ENCODE measurements at regions not wholly inside any gene's neighbourhood (a gene's known extent, or its start where the extent isn't known, plus 50 kb on each side); places are given as distances from the start of the nearest gene placed in this dataset.

GRCh38 chr6:971981-972640, 279.2 kb upstream of the EXOC2 start:
- no peak overlapping the region for H3K27ac Mint-ChIP-seq
- TF ChIP-seq, protein P1, sequence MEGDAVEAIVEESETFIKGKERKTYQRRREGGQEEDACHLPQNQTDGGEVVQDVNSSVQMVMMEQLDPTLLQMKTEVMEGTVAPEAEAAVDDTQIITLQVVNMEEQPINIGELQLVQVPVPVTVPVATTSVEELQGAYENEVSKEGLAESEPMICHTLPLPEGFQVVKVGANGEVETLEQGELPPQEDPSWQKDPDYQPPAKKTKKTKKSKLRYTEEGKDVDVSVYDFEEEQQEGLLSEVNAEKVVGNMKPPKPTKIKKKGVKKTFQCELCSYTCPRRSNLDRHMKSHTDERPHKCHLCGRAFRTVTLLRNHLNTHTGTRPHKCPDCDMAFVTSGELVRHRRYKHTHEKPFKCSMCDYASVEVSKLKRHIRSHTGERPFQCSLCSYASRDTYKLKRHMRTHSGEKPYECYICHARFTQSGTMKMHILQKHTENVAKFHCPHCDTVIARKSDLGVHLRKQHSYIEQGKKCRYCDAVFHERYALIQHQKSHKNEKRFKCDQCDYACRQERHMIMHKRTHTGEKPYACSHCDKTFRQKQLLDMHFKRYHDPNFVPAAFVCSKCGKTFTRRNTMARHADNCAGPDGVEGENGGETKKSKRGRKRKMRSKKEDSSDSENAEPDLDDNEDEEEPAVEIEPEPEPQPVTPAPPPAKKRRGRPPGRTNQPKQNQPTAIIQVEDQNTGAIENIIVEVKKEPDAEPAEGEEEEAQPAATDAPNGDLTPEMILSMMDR (IDR thresholded peaks at IDR 0.05; ENCODE audit: unreplicated experiment in 3 of 3): no peak
- H3K4me3 Mint-ChIP-seq: no peak overlapping the region
- H3K27me3 Mint-ChIP-seq (ENCODE audit: low read depth): peaks cover 7% of the 10 kb centered on the region
- H3K9me3 Mint-ChIP-seq: peaks cover 24% of the 10 kb centered on the region
- peaks cover 16% of the 10 kb centered on the region for H3K4me1 Mint-ChIP-seq
- H3K36me3 Mint-ChIP-seq (ENCODE audit: low read depth): no peaks in the 10 kb centered on the region

DNA sequence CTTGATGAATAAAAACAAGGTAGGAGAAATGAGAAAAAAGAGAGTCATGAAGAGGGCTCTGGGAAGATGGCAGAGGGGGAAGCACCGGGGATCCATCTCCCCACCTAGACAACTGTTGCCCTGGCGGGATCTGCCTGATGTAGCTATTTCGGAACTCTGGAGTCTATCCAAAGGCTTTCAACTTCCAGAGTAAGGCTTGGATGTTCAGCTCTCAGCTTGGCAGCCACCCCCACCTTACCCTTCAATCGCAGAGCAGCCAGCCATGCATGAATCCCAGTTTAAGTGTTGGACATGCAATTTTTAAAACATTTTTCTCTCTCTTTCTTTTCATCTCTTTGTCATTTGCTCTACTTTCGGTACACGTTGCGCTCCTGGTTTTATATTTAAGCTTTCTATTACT, 275.9 kb upstream of the EXOC2 start:
- Mint-ChIP-seq H3K36me3 (ENCODE audit: low read depth) (no peaks in the 10 kb centered on the region), H3K27me3 (ENCODE audit: low read depth) (peaks cover 17% of the 10 kb centered on the region), H3K4me3 (no peak overlapping the region)

DNA sequence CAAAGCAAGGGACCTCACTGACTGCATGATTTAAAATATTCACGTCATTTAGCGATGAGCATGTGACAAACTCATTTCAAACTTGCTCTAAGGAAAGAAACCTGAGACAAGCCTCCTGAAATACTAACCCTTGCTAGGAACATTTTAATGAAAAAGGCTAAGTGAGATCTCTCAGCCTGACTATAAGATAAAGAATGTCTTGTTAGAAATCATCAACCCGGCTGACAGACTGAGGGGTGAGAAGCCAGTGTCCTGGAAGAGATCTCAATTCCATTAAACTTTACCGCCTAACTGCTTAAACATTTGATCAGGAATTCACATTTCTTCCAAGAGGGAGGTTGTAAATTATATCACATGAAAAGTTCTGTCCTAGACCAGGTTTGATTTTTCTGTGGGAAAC, 274.8 kb upstream of the EXOC2 start:
- H3K4me3 Mint-ChIP-seq: no peak overlapping the region
- peak overlapping the region; percentile 45 to 81 (median 57) for H3K27ac Mint-ChIP-seq
- no peaks in the 10 kb centered on the region for H3K36me3 Mint-ChIP-seq (ENCODE audit: low read depth)
- peaks cover 17% of the 10 kb centered on the region for H3K27me3 Mint-ChIP-seq (ENCODE audit: low read depth)
- TF ChIP-seq, protein P1 (IDR thresholded peaks at IDR 0.05; ENCODE audit: unreplicated experiment in 3 of 3): no peak
- no peaks in the 10 kb centered on the region for H3K9me3 Mint-ChIP-seq
- H3K4me1 Mint-ChIP-seq: peaks cover 24% of the 10 kb centered on the region

More for the DNA sequence above, 275.9 kb upstream of the EXOC2 start:
- Mint-ChIP-seq H3K4me1 (peaks cover 24% of the 10 kb centered on the region), H3K9me3 (no peaks in the 10 kb centered on the region), H3K27ac (peak overlapping the region; percentile 37 to 57 (median 45))
- TF ChIP-seq, protein P1 (IDR thresholded peaks at IDR 0.05; ENCODE audit: unreplicated experiment in 3 of 3): no peak

- no peak overlapping the region for H3K4me3 Mint-ChIP-seq
- H3K27me3 Mint-ChIP-seq (ENCODE audit: low read depth): peaks cover 17% of the 10 kb centered on the region
- peak overlapping the region in 2 of 3 experiments; percentile 38 to 79 for H3K27ac Mint-ChIP-seq
- TF ChIP-seq, protein P1 (IDR thresholded peaks at IDR 0.05; ENCODE audit: unreplicated experiment in 3 of 3): no peak
- no peaks in the 10 kb centered on the region for H3K36me3 Mint-ChIP-seq (ENCODE audit: low read depth)
- no peaks in the 10 kb centered on the region for H3K9me3 Mint-ChIP-seq
- H3K4me1 Mint-ChIP-seq: peaks cover 24% of the 10 kb centered on the region
Observed at GRCh38 chr6:965343-965742, 272.4 kb upstream of the EXOC2 start.

- H3K4me3 Mint-ChIP-seq: no peak overlapping the region
- H3K4me1 Mint-ChIP-seq: peaks cover 16% of the 10 kb centered on the region
- peaks cover 17% of the 10 kb centered on the region for H3K27me3 Mint-ChIP-seq (ENCODE audit: low read depth)
- TF ChIP-seq, protein P1 (IDR thresholded peaks at IDR 0.05; ENCODE audit: unreplicated experiment in 3 of 3): no peak
- H3K36me3 Mint-ChIP-seq (ENCODE audit: low read depth): no peaks in the 10 kb centered on the region
- no peak overlapping the region for H3K27ac Mint-ChIP-seq
- no peaks in the 10 kb centered on the region for H3K9me3 Mint-ChIP-seq
Observed at GRCh38 chr6:963456-963855, 270.5 kb upstream of the EXOC2 start.

- no peaks in the 10 kb centered on the region for H3K36me3 Mint-ChIP-seq (ENCODE audit: low read depth)
- H3K27me3 Mint-ChIP-seq (ENCODE audit: low read depth): peaks cover 8% of the 10 kb centered on the region
- H3K9me3 Mint-ChIP-seq: no peaks in the 10 kb centered on the region
Observed at GRCh38 chr6:961407-961960, 268.5 kb upstream of the EXOC2 start.

More at GRCh38 chr6:961407-961960, 268.5 kb upstream of the EXOC2 start:
- TF ChIP-seq, protein P1 (IDR thresholded peaks at IDR 0.05; ENCODE audit: unreplicated experiment in 3 of 3): no peak
- Mint-ChIP-seq H3K4me3 (no peak overlapping the region), H3K27ac (no peak overlapping the region), H3K4me1 (peaks cover 5% of the 10 kb centered on the region)

Measured in nephron (organoid).